ENCODE measurements at regions not wholly inside any gene's neighbourhood (a gene's known extent, or its start where the extent isn't known, plus 50 kb on each side); places are given as distances from the start of the nearest gene placed in this dataset.

- TF ChIP-seq CTCF (conservative IDR thresholded peaks at IDR 0.05), result no peak
- no peak for TF ChIP-seq EZH2 (IDR thresholded peaks at IDR 0.05; ENCODE audit: low read depth)
Measured at GRCh38 chr2:71742953-71743601, 289.7 kb downstream of the DYSF start.

Measured in PC-9 (cell line).